NB4 (cell line): ENCODE measurements at regions not wholly inside any gene's neighbourhood (a gene's known extent, or its start where the extent isn't known, plus 50 kb on each side); places are given as distances from the start of the nearest gene placed in this dataset.

ENCODE experiments used
- CTCF ChIP-seq: IDR thresholded peaks from one replicate; pipeline ENCODE4 v1.5.1; 2012; ENCODE audit warnings: low read depth, low read length
- POLR2A ChIP-seq: IDR thresholded peaks from 2 replicates; pipeline ENCODE4 v1.6.1; 2011; ENCODE audit warnings: mild to moderate bottlenecking; ENCODE audit not compliant: insufficient read length; ENCODE audit errors: extremely low read depth
- TF ChIP-seq, protein P1 (sequence below): IDR thresholded peaks from 2 replicates; pipeline ENCODE4 v1.6.1; 2011; ENCODE audit warnings: low read depth, low read length

DNA sequence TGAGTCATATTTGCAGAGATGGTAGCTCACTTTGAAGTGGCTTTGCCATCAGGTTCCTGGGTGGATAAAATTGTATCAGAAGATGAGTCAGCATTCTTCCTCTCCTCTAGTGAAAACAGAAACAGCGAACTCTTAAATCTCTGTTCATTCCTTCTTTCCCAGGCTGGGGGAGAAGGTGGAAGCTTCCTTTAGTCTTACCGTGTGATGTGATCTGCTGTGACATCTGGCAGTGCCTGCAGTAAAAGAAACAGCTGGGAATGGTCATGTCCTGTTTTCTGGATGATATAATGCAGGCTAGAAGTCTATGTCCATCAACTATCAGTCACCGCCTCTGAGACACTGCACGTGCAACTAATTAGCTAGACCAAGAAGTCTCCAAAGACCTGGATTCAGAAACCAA is 171.6 kb downstream of the VAPA start:
- TF ChIP-seq POLR2A (no peak), CTCF (no peak)
- TF ChIP-seq, protein P1, sequence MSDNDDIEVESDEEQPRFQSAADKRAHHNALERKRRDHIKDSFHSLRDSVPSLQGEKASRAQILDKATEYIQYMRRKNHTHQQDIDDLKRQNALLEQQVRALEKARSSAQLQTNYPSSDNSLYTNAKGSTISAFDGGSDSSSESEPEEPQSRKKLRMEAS: no peak
